ENCODE measurements at regions not wholly inside any gene's neighbourhood (a gene's known extent, or its start where the extent isn't known, plus 50 kb on each side); places are given as distances from the start of the nearest gene placed in this dataset.

DNA sequence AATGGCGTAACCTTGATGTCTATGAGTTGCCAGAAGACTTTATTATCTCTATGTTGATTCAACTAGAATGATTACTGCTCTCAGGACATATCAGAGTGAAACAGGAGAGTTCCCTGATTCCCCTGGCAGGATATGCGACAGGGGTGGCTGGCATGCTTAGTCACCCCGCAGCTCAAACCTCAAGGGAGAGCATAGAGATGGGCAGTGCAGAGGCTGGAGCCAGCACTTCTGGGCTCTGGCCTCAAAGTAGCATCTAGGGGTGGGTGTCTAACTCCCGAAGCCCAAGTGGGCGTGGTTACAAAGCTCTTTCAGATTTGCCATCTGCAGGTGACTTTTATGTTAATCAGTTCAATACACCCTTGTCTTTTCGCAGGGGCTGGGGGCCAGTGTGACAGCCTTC is 391.6 kb downstream of the ADCYAP1 start:
- Histone ChIP-seq H3K4me3 (ENCODE audit: low read length) (no peak overlapping the region), H3K4me2 (ENCODE audit: low read length) (no peak overlapping the region)
- TF ChIP-seq EZH2phosphoT487 (IDR thresholded peaks at IDR 0.05; ENCODE audit: low read depth), result no peak

DNA sequence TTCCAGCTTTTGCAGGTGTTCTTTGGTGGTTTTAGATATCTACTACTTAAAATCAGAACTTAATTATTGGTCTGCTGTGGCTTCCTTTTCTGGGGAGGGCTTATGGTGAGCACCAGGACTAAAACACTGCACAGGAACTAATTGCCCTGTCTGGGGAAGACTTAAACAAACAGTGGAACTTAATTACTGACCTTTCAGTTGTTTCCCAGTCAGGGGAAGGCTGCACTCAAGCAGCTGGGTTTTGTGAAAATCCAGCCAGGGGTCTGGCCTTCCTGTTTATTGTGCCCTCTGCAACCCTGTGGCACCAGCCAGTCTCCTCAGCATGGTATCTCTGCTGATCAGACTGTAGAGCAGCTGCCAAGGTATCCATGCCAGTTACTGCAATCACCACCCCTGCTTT is 398.2 kb downstream of the ADCYAP1 start:
- H2AFZ ChIP-seq (ENCODE audit: low read depth, low read length), result no peak overlapping the region
- no peaks in the 10 kb centered on the region for H3K9me3 ChIP-seq (ENCODE audit: insufficient read depth, low read length)
- H4K20me1 ChIP-seq (ENCODE audit: insufficient read depth, low read length), result no peaks in the 10 kb centered on the region
- no peak overlapping the region for H3K4me3 ChIP-seq (ENCODE audit: low read length)
- TF ChIP-seq, protein P1, sequence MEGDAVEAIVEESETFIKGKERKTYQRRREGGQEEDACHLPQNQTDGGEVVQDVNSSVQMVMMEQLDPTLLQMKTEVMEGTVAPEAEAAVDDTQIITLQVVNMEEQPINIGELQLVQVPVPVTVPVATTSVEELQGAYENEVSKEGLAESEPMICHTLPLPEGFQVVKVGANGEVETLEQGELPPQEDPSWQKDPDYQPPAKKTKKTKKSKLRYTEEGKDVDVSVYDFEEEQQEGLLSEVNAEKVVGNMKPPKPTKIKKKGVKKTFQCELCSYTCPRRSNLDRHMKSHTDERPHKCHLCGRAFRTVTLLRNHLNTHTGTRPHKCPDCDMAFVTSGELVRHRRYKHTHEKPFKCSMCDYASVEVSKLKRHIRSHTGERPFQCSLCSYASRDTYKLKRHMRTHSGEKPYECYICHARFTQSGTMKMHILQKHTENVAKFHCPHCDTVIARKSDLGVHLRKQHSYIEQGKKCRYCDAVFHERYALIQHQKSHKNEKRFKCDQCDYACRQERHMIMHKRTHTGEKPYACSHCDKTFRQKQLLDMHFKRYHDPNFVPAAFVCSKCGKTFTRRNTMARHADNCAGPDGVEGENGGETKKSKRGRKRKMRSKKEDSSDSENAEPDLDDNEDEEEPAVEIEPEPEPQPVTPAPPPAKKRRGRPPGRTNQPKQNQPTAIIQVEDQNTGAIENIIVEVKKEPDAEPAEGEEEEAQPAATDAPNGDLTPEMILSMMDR (IDR thresholded peaks at IDR 0.05; ENCODE audit: low read depth, low read length), result no peak
- TF ChIP-seq EZH2phosphoT487 (IDR thresholded peaks at IDR 0.05; ENCODE audit: low read depth), result no peak
- H3K9ac ChIP-seq (ENCODE audit: low read length), result no peak overlapping the region
- no peaks in the 10 kb centered on the region for H3K27me3 ChIP-seq (ENCODE audit: low read depth, low read length)
- no peaks in the 10 kb centered on the region for H3K4me1 ChIP-seq (ENCODE audit: low read length)
- H3K27ac ChIP-seq (ENCODE audit: low read length), result no peak overlapping the region
- H3K36me3 ChIP-seq (replicated peaks; ENCODE audit: low read depth, low read length), result no peaks in the 10 kb centered on the region
- H3K79me2 ChIP-seq (ENCODE audit: low read length), result no peaks in the 10 kb centered on the region
- H3K4me2 ChIP-seq (ENCODE audit: low read length), result no peak overlapping the region

More for the DNA sequence above, 391.6 kb downstream of the ADCYAP1 start:
- no peaks in the 10 kb centered on the region for H3K4me1 ChIP-seq (ENCODE audit: low read length)
- no peak overlapping the region for H3K9ac ChIP-seq (ENCODE audit: low read length)
- H3K79me2 ChIP-seq (ENCODE audit: low read length), result no peaks in the 10 kb centered on the region
- no peak overlapping the region for H2AFZ ChIP-seq (ENCODE audit: low read depth, low read length)
- H3K36me3 ChIP-seq (replicated peaks; ENCODE audit: low read depth, low read length), result no peaks in the 10 kb centered on the region
- no peak overlapping the region for H3K27ac ChIP-seq (ENCODE audit: low read length)
- H4K20me1 ChIP-seq (ENCODE audit: insufficient read depth, low read length), result no peaks in the 10 kb centered on the region
- no peaks in the 10 kb centered on the region for H3K9me3 ChIP-seq (ENCODE audit: insufficient read depth, low read length)
- H3K27me3 ChIP-seq (ENCODE audit: low read depth, low read length), result no peaks in the 10 kb centered on the region

DNA sequence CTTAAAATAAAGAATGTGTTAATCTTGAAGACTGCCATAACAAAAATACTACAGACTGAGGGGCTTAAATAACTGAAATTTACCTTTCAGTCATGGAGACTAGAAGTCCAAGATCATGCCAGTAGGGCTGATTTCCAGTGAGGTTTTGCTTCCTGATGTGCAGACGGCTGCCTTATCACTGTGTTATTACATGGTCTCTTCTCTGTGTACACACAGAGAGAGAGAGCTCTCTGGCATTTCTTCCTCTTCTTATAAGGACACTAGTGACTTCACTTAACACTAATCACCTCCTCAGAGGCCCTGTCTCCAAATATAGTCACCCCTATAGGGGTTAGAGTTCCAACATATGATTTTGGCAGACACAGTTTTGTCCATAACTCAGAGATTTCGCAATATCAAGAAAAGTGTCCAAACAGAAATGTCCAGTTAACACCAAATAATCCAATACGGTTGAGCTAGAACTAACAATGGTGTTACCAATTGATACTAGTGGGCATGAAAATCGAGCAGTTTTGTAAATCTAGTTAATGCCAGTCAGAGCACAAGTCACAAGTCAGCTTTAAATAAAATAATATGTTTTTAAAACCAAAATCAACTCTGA is 399.8 kb downstream of the ADCYAP1 start:
- Histone ChIP-seq H3K4me2 (ENCODE audit: low read length) (no peak overlapping the region), H3K27ac (ENCODE audit: low read length) (no peak overlapping the region), H3K27me3 (ENCODE audit: low read depth, low read length) (no peaks in the 10 kb centered on the region), H3K9me3 (ENCODE audit: insufficient read depth, low read length) (no peaks in the 10 kb centered on the region), H3K4me1 (ENCODE audit: low read length) (no peaks in the 10 kb centered on the region), H3K36me3 (replicated peaks; ENCODE audit: low read depth, low read length) (no peaks in the 10 kb centered on the region), H3K9ac (ENCODE audit: low read length) (no peak overlapping the region), H3K4me3 (ENCODE audit: low read length) (no peak overlapping the region), H3K79me2 (ENCODE audit: low read length) (no peaks in the 10 kb centered on the region), H4K20me1 (ENCODE audit: insufficient read depth, low read length) (no peaks in the 10 kb centered on the region), H2AFZ (ENCODE audit: low read depth, low read length) (no peak overlapping the region)
- no peak for TF ChIP-seq EZH2phosphoT487 (IDR thresholded peaks at IDR 0.05; ENCODE audit: low read depth)
- TF ChIP-seq, protein P1 (IDR thresholded peaks at IDR 0.05; ENCODE audit: low read depth, low read length), result no peak

DNA sequence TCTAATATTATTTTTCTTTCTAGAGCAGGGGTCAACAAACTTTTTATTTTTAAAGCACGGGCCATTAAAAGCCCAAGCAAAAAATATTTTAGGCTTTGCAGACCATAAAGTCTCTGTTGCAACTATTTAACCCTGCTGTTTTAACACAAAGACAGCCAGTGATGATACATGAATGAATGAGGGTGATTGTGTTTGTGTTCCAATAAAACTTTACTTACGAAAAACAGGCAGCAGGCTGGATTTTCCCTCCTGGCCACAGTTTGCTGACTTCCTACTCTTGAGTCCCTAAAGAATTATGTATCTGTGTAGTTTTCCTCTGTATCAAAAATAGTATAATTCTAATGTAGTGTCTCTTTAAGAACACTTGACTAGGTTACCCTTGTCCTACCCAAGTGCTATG is 402.0 kb downstream of the ADCYAP1 start:
- TF ChIP-seq EZH2phosphoT487 (IDR thresholded peaks at IDR 0.05; ENCODE audit: low read depth), result no peak
- TF ChIP-seq, protein P1 (IDR thresholded peaks at IDR 0.05; ENCODE audit: low read depth, low read length), result no peak
- H3K79me2 ChIP-seq (ENCODE audit: low read length), result no peaks in the 10 kb centered on the region
- H3K9ac ChIP-seq (ENCODE audit: low read length), result no peak overlapping the region
- H2AFZ ChIP-seq (ENCODE audit: low read depth, low read length), result no peak overlapping the region
- H3K4me2 ChIP-seq (ENCODE audit: low read length), result no peak overlapping the region
- H3K27me3 ChIP-seq (ENCODE audit: low read depth, low read length), result no peaks in the 10 kb centered on the region
- H3K9me3 ChIP-seq (ENCODE audit: insufficient read depth, low read length), result no peaks in the 10 kb centered on the region
- H3K36me3 ChIP-seq (replicated peaks; ENCODE audit: low read depth, low read length), result no peaks in the 10 kb centered on the region
- no peaks in the 10 kb centered on the region for H3K4me1 ChIP-seq (ENCODE audit: low read length)
- no peaks in the 10 kb centered on the region for H4K20me1 ChIP-seq (ENCODE audit: insufficient read depth, low read length)
- no peak overlapping the region for H3K27ac ChIP-seq (ENCODE audit: low read length)
- H3K4me3 ChIP-seq (ENCODE audit: low read length), result no peak overlapping the region

Measured in OCI-LY3 (cell line).